HG02970 (cell line): ENCODE measurements at regions not wholly inside any gene's neighbourhood (a gene's known extent, or its start where the extent isn't known, plus 50 kb on each side); places are given as distances from the start of the nearest gene placed in this dataset.
"Not testable (repeated sequence)": the region's sequence is repeated elsewhere in the genome, so short reads cannot be mapped to it uniquely, and the experiment has no call there.

Source experiments
- ATAC-seq: cut with Tn5 transposase; IDR thresholded peaks from one replicate; pipeline ENCODE4 v1.9.1; 2021; ENCODE audit warnings: mild to moderate bottlenecking, moderate library complexity, moderate number of reproducible peaks; ENCODE audit not compliant: unreplicated experiment, low FRiP score

- ATAC-seq, result not testable (repeated sequence)
Measured at GRCh38 chr16:33992513-33993177, 533.2 kb downstream of the TP53TG3F start.

GRCh38 chr16:33994207-33994606, 534.8 kb downstream of the TP53TG3F start:
- ATAC-seq, result not testable (repeated sequence)

GRCh38 chr16:33995821-33996372, 536.5 kb downstream of the TP53TG3F start:
- not testable (repeated sequence) for ATAC-seq

- ATAC-seq, result not testable (repeated sequence)
Measured at GRCh38 chr16:34001184-34001583, 541.8 kb downstream of the TP53TG3F start.

GRCh38 chr16:34001961-34002360, 542.5 kb downstream of the TP53TG3F start:
- not testable (repeated sequence) for ATAC-seq

- ATAC-seq, result not testable (repeated sequence)
Measured at GRCh38 chr16:34014841-34015820, 555.7 kb downstream of the TP53TG3F start.

GRCh38 chr16:34018277-34018676, 558.9 kb downstream of the TP53TG3F start:
- ATAC-seq, result not testable (repeated sequence)

GRCh38 chr16:34050787-34051320, 591.4 kb downstream of the TP53TG3F start:
- ATAC-seq, result no peak

GRCh38 chr16:34054137-34054536, 594.7 kb downstream of the TP53TG3F start:
- no peak for ATAC-seq

- no peak for ATAC-seq
Measured at GRCh38 chr16:34054969-34055368, 595.6 kb downstream of the TP53TG3F start.

GRCh38 chr16:34062620-34063253, 603.3 kb downstream of the TP53TG3F start:
- peak; percentile 53 for ATAC-seq

- ATAC-seq, result not testable (repeated sequence)
Measured at GRCh38 chr16:34063498-34064157, 604.2 kb downstream of the TP53TG3F start.

GRCh38 chr16:34064602-34065001, 605.2 kb downstream of the TP53TG3F start:
- ATAC-seq, result not testable (repeated sequence)

- not testable (repeated sequence) for ATAC-seq
Measured at GRCh38 chr16:34069731-34070130, 610.3 kb downstream of the TP53TG3F start.

- ATAC-seq, result no peak
Measured at GRCh38 chr16:34078691-34079090, 619.3 kb downstream of the TP53TG3F start.

GRCh38 chr16:34085038-34085437, 625.6 kb downstream of the TP53TG3F start:
- ATAC-seq, result not testable (repeated sequence)

- ATAC-seq, result not testable (repeated sequence)
Measured at GRCh38 chr16:34095006-34095405, 635.6 kb downstream of the TP53TG3F start.

GRCh38 chr16:34096911-34097310, 637.5 kb downstream of the TP53TG3F start:
- not testable (repeated sequence) for ATAC-seq

- ATAC-seq, result not testable (repeated sequence)
Measured at GRCh38 chr16:34097326-34097725, 637.9 kb downstream of the TP53TG3F start.

GRCh38 chr16:34098033-34098432, 638.6 kb downstream of the TP53TG3F start:
- ATAC-seq, result not testable (repeated sequence)
